HL-60/S4 treated with phorbol 12-myristate 13-acetate at 8.2 ng/mL for 4 days and 3 days (cell line): ENCODE measurements at regions not wholly inside any gene's neighbourhood (a gene's known extent, or its start where the extent isn't known, plus 50 kb on each side); places are given as distances from the start of the nearest gene placed in this dataset.

ENCODE experiments used
- in situ Hi-C: fragments of 300-500 bp; cut with MboI; formaldehyde crosslinking; loops from 2 replicates; pipeline ENCODE4 v1.15.0; 2022; ENCODE audit warnings: low sequenced_read_pairs

DNA sequence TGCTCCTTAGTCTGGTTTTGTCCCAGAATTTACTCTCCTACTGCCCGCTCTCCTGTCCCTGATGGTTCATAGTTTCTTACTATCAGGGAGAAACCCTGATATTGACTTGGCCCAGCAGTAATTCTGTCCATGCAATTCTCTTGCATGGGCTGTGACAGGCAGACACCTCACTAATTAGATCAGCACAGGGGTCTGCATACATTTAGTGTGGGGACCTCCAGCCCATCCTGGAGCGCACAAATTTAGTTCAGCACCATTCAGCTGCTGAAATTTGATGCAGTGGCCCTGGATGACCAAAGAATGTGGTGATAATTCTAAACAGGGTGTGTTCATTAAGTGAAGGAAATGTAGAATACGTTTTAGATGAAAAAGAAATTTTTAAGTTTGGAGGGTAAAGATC, 555.5 kb upstream of the TBL1XR1 start:
- in situ Hi-C loops = no loop called here

GRCh38 chr3:177753451-177754155, 556.3 kb upstream of the TBL1XR1 start:
- in situ Hi-C loops = no loop called here

DNA sequence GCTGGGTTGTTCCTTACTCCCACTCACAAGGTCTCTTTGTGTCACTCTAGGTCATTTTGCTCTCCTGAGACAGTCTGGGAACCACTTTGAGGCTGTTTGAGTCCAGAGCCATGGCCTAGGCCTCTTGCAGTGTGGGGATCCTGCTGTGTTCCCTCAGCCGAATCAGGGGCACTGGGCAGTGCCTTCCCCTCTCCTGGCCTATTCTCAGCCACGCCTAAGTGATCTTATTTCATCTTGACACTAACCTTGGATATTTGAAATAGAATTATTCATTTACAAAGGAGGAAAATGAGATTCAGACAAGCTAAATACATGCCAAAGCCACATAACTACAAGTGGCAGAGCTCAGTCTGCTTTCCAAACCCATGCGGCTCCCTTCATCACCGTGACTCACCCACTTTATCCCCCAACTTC, 557.2 kb upstream of the TBL1XR1 start:
- in situ Hi-C loops = no loop called here

GRCh38 chr3:177758126-177758525, 560.8 kb upstream of the TBL1XR1 start:
- in situ Hi-C loops = no loop called here

- in situ Hi-C loops = no loop called here
Observed at GRCh38 chr3:177760803-177761202, 563.5 kb upstream of the TBL1XR1 start.

GRCh38 chr3:177764377-177764912, 567.2 kb upstream of the TBL1XR1 start:
- in situ Hi-C loops = no loop called here

DNA sequence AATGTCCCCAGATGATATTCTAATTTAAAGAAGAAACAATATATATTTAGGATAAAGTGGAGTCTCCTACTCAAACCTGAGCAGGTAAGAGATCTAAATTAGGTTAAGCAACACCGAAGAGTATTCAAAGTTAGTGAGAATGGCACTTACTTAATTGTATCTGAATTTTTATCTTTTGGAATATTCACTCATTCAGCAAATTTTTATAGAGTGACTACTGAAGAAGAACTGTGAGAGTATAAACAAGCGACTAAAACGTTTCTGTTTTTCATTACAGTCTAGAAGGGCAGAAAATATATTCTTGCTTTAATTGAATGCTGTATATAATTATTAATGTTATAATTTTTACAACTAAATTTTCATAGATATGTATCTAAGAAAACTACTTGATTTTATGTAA, 567.7 kb upstream of the TBL1XR1 start:
- in situ Hi-C loops = no loop called here

- in situ Hi-C loops = no loop called here
Observed at GRCh38 chr3:177770383-177771230, 573.3 kb upstream of the TBL1XR1 start.

GRCh38 chr3:177771780-177772179, 574.5 kb upstream of the TBL1XR1 start:
- in situ Hi-C loops = no loop called here

DNA sequence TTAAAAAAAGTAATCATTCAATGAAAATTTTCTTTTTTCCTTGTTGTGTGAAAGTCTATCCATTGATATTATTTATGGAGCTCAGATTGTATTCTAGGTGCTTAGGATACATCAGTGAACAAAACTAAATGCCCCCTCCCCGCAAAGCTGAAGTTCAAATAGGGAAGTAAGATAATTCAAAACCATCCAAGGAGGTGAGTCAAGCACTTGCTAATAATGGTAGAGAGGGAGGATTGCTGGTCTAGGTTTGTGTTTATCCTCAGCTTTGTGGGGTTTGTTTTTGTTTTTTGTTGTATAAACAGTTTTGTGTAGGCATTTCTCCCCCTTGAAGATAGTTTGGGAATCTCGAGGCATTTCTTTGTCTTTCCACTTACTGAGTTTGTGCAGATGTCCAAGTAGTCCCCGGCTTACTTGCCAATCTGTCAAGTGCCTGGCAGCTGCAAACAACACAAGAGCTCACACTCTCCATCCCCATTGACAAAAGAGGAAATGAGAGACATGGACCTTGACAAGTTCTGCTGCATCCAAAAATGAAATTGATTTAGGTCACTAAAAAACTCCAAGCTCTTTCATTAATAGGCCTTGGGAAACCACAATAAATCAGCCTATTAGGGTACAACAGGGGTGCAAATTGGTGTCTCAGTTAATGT, 575.8 kb upstream of the TBL1XR1 start:
- in situ Hi-C loops = no loop called here

GRCh38 chr3:177773717-177774116, 576.4 kb upstream of the TBL1XR1 start:
- in situ Hi-C loops = no loop called here

GRCh38 chr3:177776661-177777101, 579.4 kb upstream of the TBL1XR1 start:
- in situ Hi-C loops = no loop called here

GRCh38 chr3:177777699-177778098, 580.4 kb upstream of the TBL1XR1 start:
- in situ Hi-C loops = no loop called here

- in situ Hi-C loops = no loop called here
Observed at GRCh38 chr3:177778633-177779032, 581.4 kb upstream of the TBL1XR1 start.

- in situ Hi-C loops = no loop called here
Observed at GRCh38 chr3:177781686-177782161, 584.4 kb upstream of the TBL1XR1 start.

DNA sequence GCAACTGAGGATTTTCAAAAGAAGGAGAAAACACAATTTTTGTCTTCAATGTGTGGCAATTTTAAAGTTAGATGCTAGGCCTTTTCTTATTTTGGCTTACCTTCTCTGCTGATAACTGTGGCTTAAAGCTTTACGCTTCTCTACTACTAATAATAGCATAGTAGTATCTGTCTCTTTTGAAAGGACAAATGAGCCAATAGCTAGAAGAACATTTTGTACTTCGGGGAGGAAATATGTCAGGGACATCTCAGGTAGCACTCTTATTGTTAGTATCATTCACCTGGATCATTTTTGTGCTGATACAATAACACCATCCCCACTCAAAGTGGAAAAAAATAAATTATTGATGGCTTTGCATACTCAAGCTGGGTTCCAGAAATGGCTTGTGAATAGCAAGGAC, 586.1 kb upstream of the TBL1XR1 start:
- in situ Hi-C loops = no loop called here

DNA sequence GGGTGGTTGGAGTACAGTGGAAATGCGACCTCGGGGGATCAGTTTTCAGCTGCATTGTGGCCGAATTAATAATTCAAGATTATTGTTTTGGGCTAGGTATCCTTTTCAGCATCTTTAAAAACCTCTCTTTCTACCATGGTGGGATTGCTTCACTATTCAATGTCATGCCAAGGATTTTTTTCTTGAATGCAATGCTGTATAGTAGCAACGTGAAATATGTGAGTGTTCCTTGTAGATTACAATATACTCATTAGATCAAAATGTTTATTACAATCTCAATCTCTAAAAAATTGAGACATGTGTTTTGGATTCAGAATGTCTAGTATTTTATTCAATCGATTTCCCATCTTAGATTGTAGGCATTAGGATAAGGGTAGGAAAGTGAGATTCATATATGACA, 586.5 kb upstream of the TBL1XR1 start:
- in situ Hi-C loops = no loop called here

DNA sequence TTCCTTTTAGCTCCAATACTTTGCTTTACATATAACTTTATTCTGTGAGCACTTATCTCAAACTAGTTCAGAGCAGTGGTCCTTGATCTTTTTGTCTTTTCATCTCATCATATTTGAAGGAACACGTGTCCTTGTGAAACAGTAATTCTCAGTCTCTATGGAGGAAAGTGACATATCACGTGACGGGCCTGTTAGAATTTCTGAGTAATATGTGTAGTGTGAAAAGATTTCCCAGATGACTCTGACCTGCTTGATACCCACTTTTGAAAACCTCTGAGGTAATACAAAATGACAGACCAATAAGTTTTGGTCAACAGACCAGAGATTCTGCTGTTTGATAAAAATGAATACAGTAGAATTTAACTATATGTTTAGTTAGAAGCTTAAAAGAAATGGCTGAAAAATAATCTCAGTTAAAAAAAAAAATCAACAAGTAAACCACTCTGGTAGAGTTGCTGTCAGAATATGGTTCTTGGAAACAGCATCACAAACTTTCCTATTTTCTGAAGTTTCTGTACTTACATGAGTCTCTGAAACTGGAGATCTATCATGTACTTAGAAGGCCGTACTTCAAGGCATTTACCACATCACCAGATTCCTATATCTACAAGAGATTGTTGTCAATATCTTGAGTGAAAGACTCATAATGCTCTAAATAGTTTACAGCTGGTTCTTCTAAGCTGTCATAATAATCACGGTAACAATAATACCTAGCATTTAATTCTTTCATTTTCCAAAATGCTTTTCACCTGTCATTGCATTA, 590.2 kb upstream of the TBL1XR1 start:
- in situ Hi-C loops = no loop called here

DNA sequence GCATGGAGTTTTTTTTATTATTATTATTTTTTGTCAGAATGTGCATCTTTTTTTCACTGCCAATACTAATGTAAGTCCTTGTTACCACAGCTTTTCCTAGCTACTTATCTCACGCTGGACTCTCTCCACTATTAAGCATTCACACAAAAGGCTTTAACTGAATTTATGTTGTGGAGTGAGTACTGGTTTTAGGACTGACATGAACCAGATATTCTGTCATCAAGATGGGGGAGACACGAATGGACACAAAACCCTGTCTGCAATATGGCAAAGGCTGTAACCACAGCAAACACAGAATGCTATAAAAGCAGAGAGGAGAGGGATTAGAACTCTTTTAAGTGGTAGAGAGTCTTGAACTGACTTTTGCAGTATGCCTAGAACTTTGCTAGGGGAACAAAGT, 592.2 kb upstream of the TBL1XR1 start:
- in situ Hi-C loops = no loop called here

DNA sequence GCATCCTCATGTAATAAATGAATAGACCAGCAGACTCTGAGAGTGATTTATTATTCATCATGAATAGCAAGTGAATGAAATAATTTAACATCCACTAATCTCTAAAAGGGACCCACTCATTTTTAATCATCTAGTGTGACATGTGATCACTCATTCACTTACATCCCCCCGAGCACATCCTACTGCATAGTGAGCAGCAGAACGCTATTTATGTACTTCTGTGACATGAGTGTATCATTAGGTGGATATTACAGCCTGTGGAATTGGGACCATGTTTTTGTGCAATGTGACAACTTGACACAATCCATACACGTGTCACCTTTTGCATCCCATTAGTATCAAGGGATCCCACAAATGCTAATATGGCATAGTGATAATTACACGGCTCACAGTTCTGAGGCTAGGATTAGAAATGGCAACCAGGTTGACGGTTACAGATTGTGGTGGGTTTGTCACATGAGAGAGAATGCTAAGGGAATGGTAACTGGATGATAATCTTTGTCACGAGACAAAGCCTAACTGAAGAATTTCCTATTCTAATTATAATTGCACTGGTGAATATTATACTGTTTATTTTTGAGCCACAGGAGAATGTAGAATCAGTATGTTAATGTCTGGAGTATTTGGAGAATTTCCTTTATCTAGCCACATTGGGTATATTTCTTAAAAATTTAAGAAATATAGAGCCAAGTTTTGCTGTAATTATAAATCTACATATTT, 595.2 kb upstream of the TBL1XR1 start:
- in situ Hi-C loops = no loop called here
